Fibroblast of the aortic adventitia (primary cell): ENCODE measurements at regions not wholly inside any gene's neighbourhood (a gene's known extent, or its start where the extent isn't known, plus 50 kb on each side); places are given as distances from the start of the nearest gene placed in this dataset.

Experiments
- DNase-seq: peaks from one replicate; pipeline ENCODE4 v3.0.0-alpha.2; 2010; ENCODE audit warnings: low read depth
- H3K4me3 ChIP-seq: 2 replicates; pipeline ENCODE4 v1.5.1; 2011; ENCODE audit warnings: low read depth, mild to moderate bottlenecking, control low read depth, low read length, moderate library complexity
- CTCF ChIP-seq: IDR thresholded peaks from 2 replicates; pipeline ENCODE4 v1.5.1; 2011; ENCODE audit warnings: mild to moderate bottlenecking, low read length, control low read depth, inconsistent platforms; ENCODE audit not compliant: insufficient read depth

DNA sequence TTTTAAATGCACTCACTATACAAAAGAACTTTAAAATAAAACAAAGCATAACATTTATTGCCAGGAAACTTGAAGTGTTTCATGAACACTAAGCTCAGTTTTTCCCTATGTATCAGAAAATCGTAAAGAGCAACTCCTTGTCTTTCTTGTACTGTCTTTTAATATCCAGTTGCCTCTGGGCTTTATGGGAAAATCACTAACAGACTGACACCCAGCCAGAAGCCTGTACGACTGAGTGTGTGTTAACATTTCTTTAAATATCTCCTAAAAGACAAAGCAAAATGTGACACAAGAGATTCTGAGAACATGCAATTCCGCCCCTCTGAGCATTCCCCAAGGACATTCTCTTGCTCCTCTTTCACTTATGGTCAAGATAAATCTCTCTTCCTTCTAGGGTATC lies 347.5 kb upstream of the DPYD start:
- TF ChIP-seq CTCF = no peak
- H3K4me3 ChIP-seq = no peak overlapping the region
- DNase-seq = no peak

DNA sequence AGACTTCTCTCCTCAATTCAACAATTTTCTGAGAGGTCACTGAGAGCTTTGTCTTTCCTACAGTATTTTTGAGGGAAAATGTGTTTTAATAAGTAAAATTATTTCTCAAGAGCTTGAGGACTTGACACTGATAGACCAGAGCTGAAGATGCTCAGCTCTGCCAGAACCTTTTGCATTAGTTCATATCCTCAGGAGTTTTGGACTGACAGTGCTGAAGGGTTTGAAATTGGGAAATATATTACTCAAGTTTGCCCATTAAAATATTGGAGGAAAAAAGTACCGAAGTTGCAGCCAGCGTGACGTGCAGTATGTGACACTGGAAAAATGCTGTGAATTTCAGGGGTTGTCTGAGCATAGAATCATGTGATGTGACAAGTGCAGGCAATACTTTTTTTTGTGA lies 346.6 kb upstream of the DPYD start:
- H3K4me3 ChIP-seq = no peak overlapping the region
- no peak for DNase-seq
- TF ChIP-seq CTCF = no peak

GRCh38 chr1:98264727-98265126 lies 343.9 kb upstream of the DPYD start:
- no peak overlapping the region for H3K4me3 ChIP-seq
- no peak for DNase-seq
- TF ChIP-seq CTCF = no peak

DNA sequence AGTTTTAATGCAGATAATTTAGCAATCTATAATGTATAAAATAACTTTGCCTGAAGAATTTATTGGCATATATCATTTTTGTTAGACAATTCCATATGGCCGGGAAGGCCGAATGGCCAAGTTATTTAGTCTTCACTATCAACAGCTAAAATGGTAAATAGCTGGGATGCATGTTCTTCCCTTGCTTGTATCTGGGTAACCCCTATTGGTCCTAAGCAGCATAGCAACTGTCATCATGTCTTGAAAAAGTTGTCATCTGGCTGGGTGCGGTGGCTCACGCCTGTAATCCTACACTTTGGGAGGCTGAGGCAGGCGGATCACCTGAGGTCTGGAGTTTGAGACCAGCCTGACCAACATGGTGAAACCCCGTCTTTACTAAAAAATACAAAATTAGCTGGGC lies 340.0 kb upstream of the DPYD start:
- H3K4me3 ChIP-seq = no peak overlapping the region
- TF ChIP-seq CTCF = no peak
- DNase-seq = no peak

DNA sequence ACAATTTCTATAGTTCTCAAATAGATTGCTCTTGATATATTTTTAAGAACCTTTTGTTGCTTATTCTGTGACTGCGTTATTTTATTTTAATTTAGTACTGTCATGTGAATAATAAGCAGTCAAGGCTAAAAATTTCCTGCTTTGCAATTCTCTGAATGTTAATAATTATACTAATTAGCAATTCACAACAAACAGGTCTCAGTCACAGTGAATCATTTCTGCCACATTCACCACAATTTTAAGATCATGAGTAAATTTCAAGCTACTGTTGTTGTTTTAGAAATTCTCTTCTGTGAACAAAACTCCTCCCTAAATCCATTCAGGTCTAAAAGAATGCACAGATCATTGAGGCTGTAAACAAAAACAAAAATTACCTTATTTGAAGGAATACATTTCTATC lies 339.6 kb upstream of the DPYD start:
- no peak for DNase-seq
- no peak for TF ChIP-seq CTCF
- no peak overlapping the region for H3K4me3 ChIP-seq

DNA sequence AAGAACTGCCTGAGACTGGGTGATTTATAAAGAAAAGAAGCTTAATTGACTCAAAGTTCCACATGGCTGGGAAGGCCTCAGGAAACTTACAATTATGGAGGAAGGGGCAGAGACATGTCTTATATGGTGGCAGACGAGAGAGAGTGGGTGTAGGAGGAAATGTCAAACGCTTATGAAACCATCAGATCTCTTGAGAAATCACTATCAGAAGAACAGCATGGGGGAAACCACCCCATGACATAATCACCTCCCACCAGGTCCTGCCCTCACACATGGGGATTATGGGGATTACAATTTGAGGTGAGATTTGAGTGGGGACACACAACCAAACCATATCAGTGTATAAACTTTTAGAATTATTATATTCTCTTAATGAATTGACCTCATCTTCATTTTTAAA lies 335.9 kb upstream of the DPYD start:
- no peak for TF ChIP-seq CTCF
- no peak for DNase-seq

GRCh38 chr1:98253145-98253544 lies 332.3 kb upstream of the DPYD start:
- no peak overlapping the region for H3K4me3 ChIP-seq
- TF ChIP-seq CTCF = no peak
- no peak for DNase-seq

More for the DNA sequence above, 335.9 kb upstream of the DPYD start:
- no peak overlapping the region for H3K4me3 ChIP-seq
